NCI-H1436 treated with DMSO at 0.1 percent for 48 hours (cell line): ENCODE measurements at regions not wholly inside any gene's neighbourhood (a gene's known extent, or its start where the extent isn't known, plus 50 kb on each side); places are given as distances from the start of the nearest gene placed in this dataset.

Experiments
- DNase-seq: peaks from one replicate; lab custom pipeline; 2025; lab: John Stamatoyannopoulos, UW

DNA sequence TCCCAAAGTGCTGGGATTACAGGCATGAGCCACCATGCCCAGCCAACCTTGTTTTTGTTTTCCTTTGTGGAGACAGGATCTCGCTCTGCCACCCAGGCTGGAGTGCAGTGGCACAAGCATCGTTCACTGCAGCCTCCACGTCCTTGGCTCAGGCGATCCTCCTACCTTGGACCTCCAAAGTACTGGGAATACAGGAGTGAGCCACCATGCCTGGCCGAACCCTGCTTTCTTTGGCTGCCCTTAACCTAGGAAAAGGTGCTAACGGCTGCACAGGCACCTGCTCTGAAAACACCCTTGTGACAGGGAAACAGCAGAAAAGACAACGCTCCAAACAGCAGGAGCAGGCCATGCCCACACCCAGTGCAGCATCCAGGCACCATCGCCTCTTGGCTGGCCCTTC lies 71.9 kb downstream of the OAT start:
- no peak for DNase-seq

DNA sequence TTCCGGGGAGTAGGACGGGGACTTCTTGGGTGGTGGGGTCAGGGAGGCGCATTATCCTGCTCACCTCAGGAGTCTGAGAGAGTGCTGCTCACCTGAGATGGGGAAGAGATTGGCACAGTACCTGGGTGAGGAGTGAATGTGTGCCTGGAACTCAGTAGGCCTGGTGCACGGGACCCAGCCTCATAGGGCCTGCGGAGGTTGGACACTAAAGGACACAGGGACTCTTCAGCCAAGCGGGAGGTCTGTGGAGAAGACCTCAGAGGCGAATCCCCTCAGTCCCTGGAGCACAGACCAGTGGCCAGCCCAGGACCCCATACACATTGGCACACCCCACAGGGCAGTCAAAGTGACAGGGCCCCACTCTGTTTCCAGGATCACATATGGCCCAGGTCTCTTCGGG lies 73.2 kb downstream of the OAT start:
- no peak for DNase-seq

GRCh38 chr10:124344931-124345330 lies 73.8 kb downstream of the OAT start:
- DNase-seq = no peak

DNA sequence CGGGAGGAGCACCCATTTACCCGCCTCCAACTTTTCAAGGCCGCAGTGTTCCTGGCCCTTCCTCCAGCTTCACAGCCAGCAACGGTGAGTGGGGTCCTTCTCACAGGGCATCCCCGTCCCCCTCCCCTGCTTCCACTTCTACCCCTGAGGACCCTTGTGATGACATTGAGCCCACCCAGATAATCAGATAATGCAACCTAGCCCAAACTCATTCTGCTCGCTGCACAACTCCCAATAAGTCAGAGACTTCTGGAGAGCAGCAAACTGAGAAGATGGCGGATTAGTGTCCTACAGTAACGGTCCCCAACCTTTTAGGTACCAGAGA lies 74.5 kb downstream of the OAT start:
- no peak for DNase-seq

DNA sequence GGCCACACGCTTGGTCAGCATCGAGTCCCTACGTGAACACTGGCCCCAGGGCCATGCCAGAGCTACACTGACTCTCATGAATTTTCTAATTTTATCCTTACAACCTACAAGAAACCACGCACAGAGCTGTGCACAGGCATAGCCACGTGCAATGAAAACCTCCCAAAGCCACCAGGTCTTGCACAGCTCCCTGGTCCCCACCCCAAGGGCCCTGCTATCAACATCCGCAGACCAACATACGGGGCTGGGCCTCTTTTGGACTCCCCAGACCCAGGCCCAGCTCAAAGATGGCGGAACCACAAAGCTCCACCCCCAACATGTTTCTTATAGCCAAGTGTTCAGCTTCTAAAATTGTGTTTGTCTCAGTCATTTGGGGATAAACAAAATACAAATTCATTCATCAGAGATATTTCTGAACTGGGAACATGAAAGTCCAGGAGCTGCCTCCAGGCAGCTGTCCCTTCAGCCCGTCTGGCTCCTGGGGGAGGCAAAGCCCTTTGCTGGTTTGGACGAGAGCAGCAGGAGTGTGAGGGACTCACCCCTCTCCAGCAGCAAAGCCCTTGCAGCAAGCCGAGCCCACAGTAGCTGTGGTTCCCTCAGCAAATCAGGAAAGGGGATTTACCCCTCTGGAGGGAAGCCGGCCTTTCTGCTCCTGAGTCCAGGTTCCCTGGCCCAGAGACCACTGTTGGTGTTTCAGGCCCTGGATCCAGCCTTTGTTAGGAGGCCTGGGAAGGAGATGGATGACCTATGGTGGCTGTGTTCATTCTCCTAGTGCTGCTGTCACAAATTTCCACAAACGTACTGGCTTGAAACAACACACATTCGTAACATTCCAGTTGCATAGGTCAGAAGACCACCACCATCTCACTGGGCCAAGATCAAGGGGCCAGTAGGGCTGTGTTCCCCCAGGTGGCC lies 75.1 kb downstream of the OAT start:
- DNase-seq = no peak

GRCh38 chr10:124342821-124343170 lies 75.9 kb downstream of the OAT start:
- DNase-seq = no peak

GRCh38 chr10:124342136-124342820 lies 76.4 kb downstream of the OAT start:
- DNase-seq = no peak

- DNase-seq = no peak
Observed at GRCh38 chr10:124341768-124342135, 77.0 kb downstream of the OAT start.

- no peak for DNase-seq
Observed at GRCh38 chr10:124340033-124340760, 78.5 kb downstream of the OAT start.

DNA sequence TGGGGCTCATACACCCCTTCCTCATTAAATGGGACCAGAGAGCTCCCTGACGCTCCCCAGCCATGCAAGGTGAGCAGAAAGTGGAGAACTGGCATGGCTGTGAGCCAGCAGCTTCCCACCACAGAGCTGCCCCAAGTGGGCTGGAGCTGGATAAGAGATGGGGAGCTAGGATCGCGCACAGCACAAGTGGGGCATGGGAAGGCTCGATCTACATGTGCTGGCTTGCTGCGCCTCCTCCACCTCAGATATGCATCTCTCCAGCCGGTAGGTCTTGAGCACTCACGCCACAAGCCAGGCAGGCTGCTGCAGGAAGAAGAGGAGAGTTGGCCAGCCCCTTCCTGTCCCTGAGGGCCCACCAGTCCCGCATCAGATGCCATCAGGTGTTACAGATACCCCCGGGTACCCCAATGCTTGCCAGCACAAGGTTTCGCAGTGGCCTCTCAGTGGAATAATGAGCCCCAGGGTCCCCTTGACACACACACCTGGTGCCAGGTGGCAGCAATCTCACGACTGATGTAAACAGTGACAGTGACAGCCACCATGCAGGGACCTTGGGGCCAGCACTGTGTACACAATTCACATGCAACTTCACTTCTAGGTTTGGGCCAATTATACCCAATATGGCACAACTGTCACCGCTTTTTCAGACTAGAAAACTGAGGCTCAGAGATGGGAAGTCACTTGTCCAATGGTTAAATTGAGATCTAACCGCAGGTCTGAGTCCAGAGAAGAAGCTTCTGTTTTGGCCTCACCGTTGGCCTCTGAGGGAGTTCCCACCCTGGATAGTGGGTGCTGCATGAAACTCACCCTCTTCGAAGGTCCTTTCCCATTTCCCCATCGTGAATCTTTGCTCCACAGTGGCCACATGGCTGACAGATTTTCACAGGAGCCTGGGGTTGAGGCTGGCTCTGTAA lies 79.3 kb downstream of the OAT start:
- no peak for DNase-seq

GRCh38 chr10:124338276-124338925 lies 80.3 kb downstream of the OAT start:
- DNase-seq = no peak

DNA sequence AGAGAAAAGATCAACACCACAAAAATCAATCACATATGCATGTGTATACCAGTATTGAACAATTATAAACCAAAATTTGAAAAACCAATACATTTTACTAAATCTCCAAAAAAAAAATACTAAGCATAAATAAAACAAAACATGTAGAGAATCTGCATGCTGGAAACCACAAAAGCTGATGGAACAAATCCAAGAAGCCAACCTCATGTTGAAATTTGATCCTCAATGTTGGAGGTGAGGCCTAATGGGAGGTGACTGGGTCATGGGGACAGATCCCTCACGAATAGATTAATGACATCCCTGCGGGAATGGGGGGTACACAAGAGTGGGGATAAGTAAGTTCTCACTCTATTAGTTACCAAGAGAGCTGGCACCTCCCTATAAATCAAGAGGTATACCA lies 82.5 kb downstream of the OAT start:
- no peak for DNase-seq

DNA sequence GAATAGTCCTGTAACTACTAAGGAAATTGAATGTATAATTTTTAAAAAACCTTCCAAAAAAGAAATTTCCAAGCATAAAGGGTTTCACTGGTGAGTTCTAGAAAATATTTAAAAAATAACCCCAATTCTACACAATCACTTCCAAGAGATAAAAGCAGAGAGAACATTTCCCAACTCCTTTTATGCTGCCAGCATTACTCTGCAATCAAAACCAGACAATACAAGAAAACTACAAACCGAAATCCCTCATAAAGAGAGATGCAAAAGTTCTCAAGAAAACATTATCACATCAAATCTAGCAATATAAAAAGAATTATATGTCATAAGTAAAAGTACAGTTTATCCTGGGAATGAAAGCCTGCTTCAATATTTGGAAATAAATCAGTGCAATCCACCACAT lies 84.8 kb downstream of the OAT start:
- no peak for DNase-seq

GRCh38 chr10:124332426-124332825 lies 86.3 kb downstream of the OAT start:
- DNase-seq = no peak

- no peak for DNase-seq
Observed at GRCh38 chr10:124329941-124330340, 88.8 kb downstream of the OAT start.

DNA sequence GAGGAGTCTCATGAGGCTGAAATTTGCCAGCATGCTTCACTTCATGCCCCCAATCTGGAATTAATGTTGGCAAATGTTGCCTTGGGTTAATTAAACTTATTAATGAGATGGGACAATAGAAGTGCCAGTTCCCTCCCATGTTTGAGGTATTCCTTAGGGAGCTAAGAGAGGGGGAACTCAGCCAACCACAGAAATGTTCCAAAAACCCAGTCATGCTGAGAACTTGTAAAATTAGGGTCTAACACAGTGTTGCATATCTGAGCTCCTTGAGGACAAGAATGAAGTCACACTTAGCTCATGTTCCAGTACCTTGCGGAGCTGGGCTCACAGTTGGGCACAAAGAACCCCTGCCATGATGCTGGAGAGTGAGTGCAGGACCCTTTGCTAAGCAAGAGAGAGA lies 89.4 kb downstream of the OAT start:
- DNase-seq = no peak

GRCh38 chr10:124328477-124329220 lies 90.1 kb downstream of the OAT start:
- no peak for DNase-seq

GRCh38 chr10:124325998-124326636 lies 92.6 kb downstream of the OAT start:
- no peak for DNase-seq

DNA sequence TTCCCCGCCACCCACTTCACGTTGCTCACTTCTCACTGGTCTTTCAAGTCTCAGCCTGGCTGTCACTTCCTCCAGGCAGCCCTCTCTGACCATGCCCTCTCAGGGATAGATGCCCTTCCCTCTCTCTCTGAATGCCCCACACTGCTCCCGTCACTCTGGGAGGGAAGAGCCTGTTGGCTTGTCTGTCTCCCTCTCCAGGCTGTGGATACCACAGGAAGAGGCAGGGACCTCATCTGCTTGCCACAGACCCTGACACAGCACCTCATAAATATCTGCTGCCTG lies 93.1 kb downstream of the OAT start:
- no peak for DNase-seq

DNA sequence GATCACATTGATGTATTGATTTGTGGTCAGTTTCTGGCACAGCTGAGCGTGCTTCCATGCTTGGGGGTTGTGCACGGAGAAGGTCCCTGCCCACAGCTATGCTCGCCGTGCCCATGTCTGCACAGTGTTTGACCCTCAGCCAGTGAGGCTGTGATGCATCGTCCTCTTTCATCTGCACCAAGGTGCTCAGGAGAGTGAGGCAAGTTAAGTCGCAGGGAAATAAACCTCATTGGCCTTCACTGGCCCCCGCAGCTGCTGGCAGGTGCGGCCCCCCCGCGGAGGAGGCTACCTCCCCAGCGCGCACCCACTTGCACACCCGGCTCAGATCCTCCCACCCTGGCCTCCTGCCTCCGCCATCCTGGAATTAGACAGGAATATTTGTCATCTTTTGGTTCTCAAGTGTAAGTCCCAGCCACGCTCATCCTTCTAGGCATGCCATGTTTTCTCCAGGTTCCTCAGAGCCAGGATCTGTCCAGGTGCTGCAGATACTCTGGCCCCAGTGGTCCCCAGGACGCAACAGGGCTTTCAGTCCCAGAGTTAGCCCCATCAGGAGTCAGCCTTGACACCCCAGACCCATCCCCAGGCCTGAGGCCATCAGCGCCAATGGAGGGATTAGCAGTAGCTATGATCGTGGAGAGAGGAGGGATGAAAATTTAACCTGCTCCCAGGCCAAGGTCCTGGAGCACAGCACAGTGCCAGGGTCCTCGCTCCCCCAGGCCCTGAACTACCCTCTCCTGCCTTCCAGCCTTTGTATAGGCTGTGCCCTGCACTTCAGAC lies 93.7 kb downstream of the OAT start:
- DNase-seq = no peak
